Mesenchymal stem cell (in vitro differentiated cells and primary cell): ENCODE measurements at regions not wholly inside any gene's neighbourhood (a gene's known extent, or its start where the extent isn't known, plus 50 kb on each side); places are given as distances from the start of the nearest gene placed in this dataset.
A peak's percentile ranks its signal among the peaks of the same experiment; 100 is the strongest.

Experiments used
- DNase-seq: peaks from one replicate; pipeline ENCODE4 v3.0.0-alpha.2; 2013
- H2AFZ ChIP-seq: one replicate; pipeline ENCODE4 v1.6.1; 2013; ENCODE audit warnings: low read depth, mild to moderate bottlenecking, control low read depth, inconsistent platforms, low read length, moderate library complexity
- H2AK5ac ChIP-seq: 2 replicates; pipeline ENCODE4 v1.6.1; 2013; ENCODE audit warnings: low read length, moderate library complexity, mild to moderate bottlenecking, inconsistent platforms; ENCODE audit not compliant: severe bottlenecking
- H2BK120ac ChIP-seq: one replicate; pipeline ENCODE4 v1.6.1; 2013; ENCODE audit warnings: low read depth, mild to moderate bottlenecking, inconsistent platforms, low read length, moderate library complexity
- H2BK12ac ChIP-seq, 2 experiments: one replicate each; pipeline ENCODE4 v1.6.1; 2013; ENCODE audit warnings: inconsistent platforms in 2 of 2, low read length in 2 of 2, mild to moderate bottlenecking in 2 of 2, moderate library complexity in 2 of 2, control low read depth in 1 of 2
- H2BK15ac ChIP-seq: one replicate; pipeline ENCODE4 v1.6.1; 2013; ENCODE audit warnings: mild to moderate bottlenecking, low read depth, inconsistent platforms; ENCODE audit not compliant: poor library complexity, severe bottlenecking
- H2BK5ac ChIP-seq: 2 replicates; pipeline ENCODE4 v1.6.1; 2013; ENCODE audit warnings: low read depth, mild to moderate bottlenecking, low read length, control low read depth, inconsistent platforms; ENCODE audit not compliant: poor library complexity, severe bottlenecking
- H3K14ac ChIP-seq, 2 experiments: one replicate each; pipeline ENCODE4 v1.6.1; 2013; ENCODE audit warnings: inconsistent platforms in 2 of 2, low read length in 2 of 2, control low read depth in 1 of 2, mild to moderate bottlenecking in 1 of 2, moderate library complexity in 1 of 2
- H3K18ac ChIP-seq, 2 experiments: one replicate each; pipeline ENCODE4 v1.6.1; 2013; ENCODE audit warnings: inconsistent platforms in 2 of 2, low read length in 2 of 2, control low read depth in 1 of 2, low read depth in 1 of 2, mild to moderate bottlenecking in 1 of 2
- H3K23ac ChIP-seq, 2 experiments: one replicate each; pipeline ENCODE4 v1.6.1; 2013; ENCODE audit warnings: inconsistent platforms in 2 of 2, low read length in 2 of 2, mild to moderate bottlenecking in 2 of 2, moderate library complexity in 2 of 2, control low read depth in 1 of 2
- H3K27ac ChIP-seq: 2 replicates; pipeline ENCODE4 v1.5.1; 2013; ENCODE audit warnings: mild to moderate bottlenecking, moderate library complexity, low read length, control low read depth, inconsistent platforms; ENCODE audit not compliant: poor library complexity, severe bottlenecking
- H3K27me3 ChIP-seq, 2 experiments: 2 replicates each; pipeline versions ENCODE4 v1.6.1 to v1.7.0; 2013; ENCODE audit warnings: low read length in 2 of 2, mild to moderate bottlenecking in 2 of 2, moderate library complexity in 2 of 2, control low read depth in 1 of 2, inconsistent platforms in 1 of 2; ENCODE audit not compliant: control insufficient read depth in 1 of 2, insufficient read depth in 1 of 2
- H3K36me3 ChIP-seq, 2 experiments: 2 replicates each; pipeline versions ENCODE4 v1.6.1 to v1.7.0; 2013; ENCODE audit warnings: low read length in 2 of 2, control low read depth in 1 of 2, inconsistent platforms in 1 of 2, low read depth in 1 of 2, mild to moderate bottlenecking in 1 of 2; ENCODE audit not compliant: insufficient read depth in 2 of 2, control insufficient read depth in 1 of 2
- H3K4ac ChIP-seq, 2 experiments: one replicate each; pipeline ENCODE4 v1.6.1; 2013; ENCODE audit warnings: inconsistent platforms in 2 of 2, low read length in 2 of 2, mild to moderate bottlenecking in 2 of 2, moderate library complexity in 2 of 2, control low read depth in 1 of 2, low read depth in 1 of 2
- H3K4me1 ChIP-seq: 2 replicates; pipeline ENCODE4 v1.6.1; 2013; ENCODE audit warnings: low read depth, low read length, control low read depth; ENCODE audit not compliant: control insufficient read depth, insufficient read depth
- H3K4me2 ChIP-seq: 2 replicates; pipeline ENCODE4 v1.6.1; 2013; ENCODE audit warnings: low read length, mild to moderate bottlenecking, inconsistent platforms; ENCODE audit not compliant: poor library complexity, severe bottlenecking
- H3K4me3 ChIP-seq, 2 experiments: 2 replicates each; pipeline versions ENCODE4 v1.5.1 to v1.7.0; 2013; ENCODE audit warnings: low read length in 2 of 2, mild to moderate bottlenecking in 2 of 2, control low read depth in 1 of 2, low read depth in 1 of 2; ENCODE audit not compliant: insufficient read depth in 1 of 2
- H3K79me1 ChIP-seq: replicated peaks from 2 replicates; pipeline ENCODE4 v1.6.1; 2013; ENCODE audit warnings: mild to moderate bottlenecking, control low read depth, low read length, inconsistent platforms; ENCODE audit not compliant: poor library complexity, severe bottlenecking
- H3K9ac ChIP-seq: 2 replicates; pipeline ENCODE4 v1.7.0; 2013; ENCODE audit warnings: mild to moderate bottlenecking, low read length, moderate library complexity
- H3K9me3 ChIP-seq: 2 replicates; pipeline ENCODE4 v1.7.0; 2013; ENCODE audit warnings: mild to moderate bottlenecking, low read length; ENCODE audit not compliant: control insufficient read depth
- H4K8ac ChIP-seq: one replicate; pipeline ENCODE4 v1.6.1; 2013; ENCODE audit warnings: inconsistent platforms, mild to moderate bottlenecking, low read length, moderate library complexity
- H4K91ac ChIP-seq: one replicate; pipeline ENCODE4 v1.6.1; 2013; ENCODE audit warnings: mild to moderate bottlenecking, low read length, inconsistent platforms
- WGBS: methylation state at CpG from one replicate; pipeline ENCODE4 v1.1.7; 2013; ENCODE audit warnings: mixed read lengths; 5-methylcytosine and 5-hydroxymethylcytosine counted together

DNA sequence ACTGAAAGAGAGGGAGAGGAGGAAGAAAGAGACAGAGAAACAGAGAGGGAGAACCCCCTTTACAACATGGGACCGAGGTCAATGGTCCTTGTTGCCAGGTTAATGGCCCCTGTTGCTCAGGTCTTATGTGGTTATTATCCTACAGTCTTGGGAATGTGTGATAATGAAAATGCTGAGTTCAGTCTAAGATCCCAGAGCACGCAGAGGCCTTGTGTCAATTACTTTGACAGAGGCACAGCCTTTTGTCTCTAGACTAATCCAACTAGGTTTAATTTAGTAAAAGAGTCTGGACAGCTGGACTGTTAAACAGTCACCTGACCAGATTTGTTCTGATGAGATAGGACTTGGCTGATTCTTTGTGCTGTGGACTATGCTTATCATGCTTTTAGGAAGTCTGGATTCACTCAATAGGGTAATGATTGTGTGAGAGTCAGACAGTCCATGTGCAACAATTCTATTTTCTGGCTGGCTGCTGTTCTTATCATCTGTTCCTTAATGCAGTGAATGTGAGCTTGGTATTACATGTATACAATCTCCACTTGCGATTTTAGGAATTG, 157.4 kb upstream of the MAGI2 start:
- WGBS: 33% methylated on average over 2 of the region's 3 CpGs
- Histone ChIP-seq H3K79me1 (no peaks in the 10 kb centered on the region), H2BK12ac (no peak overlapping the region), H3K14ac (no peak overlapping the region), H4K91ac (no peak overlapping the region), H2AK5ac (no peak overlapping the region), H3K18ac (peak overlapping the region in 1 of 2 experiments; percentile 30), H4K8ac (no peak overlapping the region), H2BK5ac (no peak overlapping the region), H3K4me2 (no peak overlapping the region), H2BK15ac (no peak overlapping the region), H3K36me3 (no peaks in the 10 kb centered on the region), H3K27me3 (no peaks in the 10 kb centered on the region), H3K4ac (no peak overlapping the region), H3K27ac (no peak overlapping the region), H3K23ac (no peak overlapping the region), H2AFZ (no peak overlapping the region), H3K4me3 (no peak overlapping the region), H3K9ac (no peak overlapping the region), H3K9me3 (no peaks in the 10 kb centered on the region), H3K4me1 (no peaks in the 10 kb centered on the region), H2BK120ac (no peak overlapping the region)
- peak; percentile 40 for DNase-seq

DNA sequence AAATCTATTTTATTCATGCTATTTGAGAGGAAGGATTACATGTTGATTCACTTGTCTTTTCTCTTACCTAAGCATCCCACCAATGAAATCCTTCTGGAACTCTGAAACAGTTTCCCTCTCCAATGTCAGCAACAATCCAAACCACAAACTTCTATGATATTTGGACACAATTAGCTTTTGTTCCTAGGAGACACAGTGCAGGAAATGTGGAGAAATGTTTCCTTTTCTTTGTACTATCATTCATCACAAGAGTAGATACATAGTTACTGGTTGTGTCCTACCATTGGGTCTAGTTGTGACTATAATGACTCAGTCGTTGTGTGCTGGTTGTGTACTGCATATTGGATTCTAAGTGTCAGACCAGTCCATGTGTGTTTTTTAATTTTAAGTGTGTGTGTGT, 156.8 kb upstream of the MAGI2 start:
- Histone ChIP-seq H3K4ac (no peak overlapping the region), H2BK15ac (no peak overlapping the region), H3K4me2 (no peak overlapping the region), H2AK5ac (no peak overlapping the region), H3K14ac (no peak overlapping the region), H2BK5ac (no peak overlapping the region), H4K91ac (no peak overlapping the region), H3K36me3 (no peaks in the 10 kb centered on the region), H3K9ac (no peak overlapping the region), H2AFZ (no peak overlapping the region), H3K23ac (no peak overlapping the region), H3K18ac (peak overlapping the region in 1 of 2 experiments; percentile 41), H3K27ac (no peak overlapping the region), H4K8ac (no peak overlapping the region), H3K4me1 (no peaks in the 10 kb centered on the region), H3K9me3 (no peaks in the 10 kb centered on the region), H3K27me3 (no peaks in the 10 kb centered on the region), H3K4me3 (no peak overlapping the region), H2BK12ac (peak overlapping the region in 1 of 2 experiments; percentile 82), H2BK120ac (no peak overlapping the region), H3K79me1 (no peaks in the 10 kb centered on the region)
- 79% methylated on average over 1 of the region's 1 CpG for whole genome bisulfite sequencing
- peak; percentile 6 for DNase-seq

DNA sequence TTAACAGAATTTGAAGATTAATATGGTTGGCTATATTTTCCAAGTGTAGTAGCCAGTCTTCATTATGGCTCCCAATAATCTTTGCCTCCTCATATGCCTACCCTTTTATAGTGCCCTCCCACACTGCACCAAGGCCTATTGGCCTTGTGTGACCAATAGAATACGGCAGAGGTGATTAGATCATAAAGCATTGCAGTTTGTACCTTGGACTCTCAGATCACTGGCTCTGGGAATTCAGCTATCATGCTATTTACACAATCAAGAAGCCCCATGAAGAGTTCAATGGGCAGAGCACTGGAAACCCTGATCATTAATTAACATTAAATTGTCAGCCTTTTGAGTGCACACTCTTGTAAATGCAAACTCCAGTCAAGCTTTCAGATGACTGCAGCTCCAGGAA, 154.5 kb upstream of the MAGI2 start:
- Histone ChIP-seq H2AK5ac (no peak overlapping the region), H3K9ac (no peak overlapping the region), H3K23ac (no peak overlapping the region), H3K4ac (no peak overlapping the region), H2BK12ac (no peak overlapping the region), H3K4me1 (no peaks in the 10 kb centered on the region), H3K27ac (no peak overlapping the region), H4K91ac (no peak overlapping the region), H3K79me1 (no peaks in the 10 kb centered on the region), H3K14ac (no peak overlapping the region), H4K8ac (no peak overlapping the region), H3K18ac (no peak overlapping the region), H3K27me3 (no peaks in the 10 kb centered on the region), H2AFZ (no peak overlapping the region), H3K4me3 (no peak overlapping the region), H2BK5ac (no peak overlapping the region), H3K36me3 (no peaks in the 10 kb centered on the region), H2BK120ac (no peak overlapping the region), H2BK15ac (no peak overlapping the region), H3K4me2 (no peak overlapping the region), H3K9me3 (no peaks in the 10 kb centered on the region)
- 63% methylated on average over 1 of the region's 1 CpG for WGBS
- no peak for DNase-seq

DNA sequence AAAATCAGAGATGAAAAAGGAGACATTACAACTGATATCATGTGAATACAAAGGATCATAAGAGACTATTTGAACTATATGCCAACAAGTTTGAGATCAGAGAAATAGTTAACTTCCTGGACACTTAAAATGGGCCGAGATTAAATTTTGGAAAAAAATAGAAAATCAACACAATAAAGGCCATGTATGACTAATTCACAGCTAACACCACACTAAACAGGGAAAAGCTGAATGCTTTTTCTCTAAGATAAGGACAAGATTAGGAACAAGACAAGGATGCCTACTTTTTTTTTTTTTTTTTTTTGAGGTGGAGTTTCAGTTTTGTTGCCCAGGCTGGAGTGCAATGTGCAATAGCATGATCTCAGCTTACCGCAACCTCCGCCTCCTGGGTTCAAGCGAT, 151.4 kb upstream of the MAGI2 start:
- no peak overlapping the region for H2BK5ac ChIP-seq
- no peaks in the 10 kb centered on the region for H3K27me3 ChIP-seq
- H3K4ac ChIP-seq: no peak overlapping the region
- H3K79me1 ChIP-seq: no peaks in the 10 kb centered on the region
- H3K9ac ChIP-seq: no peak overlapping the region
- H2AFZ ChIP-seq: no peak overlapping the region
- no peaks in the 10 kb centered on the region for H3K9me3 ChIP-seq
- no peak overlapping the region for H2AK5ac ChIP-seq
- H3K23ac ChIP-seq: no peak overlapping the region
- no peak overlapping the region for H2BK15ac ChIP-seq
- H3K4me2 ChIP-seq: no peak overlapping the region
- 95% methylated on average over 4 of the region's 4 CpGs for WGBS
- no peak overlapping the region for H3K27ac ChIP-seq
- no peaks in the 10 kb centered on the region for H3K36me3 ChIP-seq
- H3K4me3 ChIP-seq: no peak overlapping the region
- no peak overlapping the region for H3K18ac ChIP-seq
- no peak overlapping the region for H4K8ac ChIP-seq
- no peak overlapping the region for H4K91ac ChIP-seq
- no peaks in the 10 kb centered on the region for H3K4me1 ChIP-seq
- H2BK120ac ChIP-seq: no peak overlapping the region
- DNase-seq: no peak
- no peak overlapping the region for H3K14ac ChIP-seq
- H2BK12ac ChIP-seq: no peak overlapping the region
